Urothelium cell line (cell line): ENCODE measurements at regions not wholly inside any gene's neighbourhood (a gene's known extent, or its start where the extent isn't known, plus 50 kb on each side); places are given as distances from the start of the nearest gene placed in this dataset.
"Not testable (repeated sequence)": the region's sequence is repeated elsewhere in the genome, so short reads cannot be mapped to it uniquely, and the experiment has no call there.

Source experiments
- DNase-seq: peaks from one replicate; pipeline ENCODE4 v3.0.0; 2011; ENCODE audit warnings: low spot score, mixed read lengths
- FAIRE-seq: peaks from 2 replicates; lab custom pipeline; 2011; peaks lifted over from hg19 to GRCh38; lab: Jason Lieb, UNC

GRCh38 chr4:171538601-171539100 lies 274.6 kb upstream of the GALNTL6 start:
- no peak for DNase-seq
- FAIRE-seq, result no peak

DNA sequence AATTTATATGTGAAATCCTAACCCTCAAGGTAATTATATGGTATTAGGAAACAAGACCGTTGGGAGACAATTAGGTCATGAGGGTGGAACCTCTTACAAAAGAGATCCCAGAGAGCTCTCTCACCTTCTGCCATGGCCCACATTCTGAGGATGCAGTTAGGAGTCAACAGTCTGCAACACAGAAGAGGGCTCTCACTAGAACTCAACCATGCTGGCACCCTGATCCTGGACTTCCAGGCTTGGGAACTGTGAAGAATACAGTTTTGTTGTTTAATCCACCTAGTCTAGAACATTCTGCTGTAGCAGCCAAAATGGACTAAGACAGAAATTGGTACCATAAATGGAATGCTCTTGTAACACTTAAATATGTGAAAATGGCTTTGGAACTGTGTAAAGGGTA lies 278.8 kb upstream of the GALNTL6 start:
- no peak for DNase-seq
- FAIRE-seq, result no peak

DNA sequence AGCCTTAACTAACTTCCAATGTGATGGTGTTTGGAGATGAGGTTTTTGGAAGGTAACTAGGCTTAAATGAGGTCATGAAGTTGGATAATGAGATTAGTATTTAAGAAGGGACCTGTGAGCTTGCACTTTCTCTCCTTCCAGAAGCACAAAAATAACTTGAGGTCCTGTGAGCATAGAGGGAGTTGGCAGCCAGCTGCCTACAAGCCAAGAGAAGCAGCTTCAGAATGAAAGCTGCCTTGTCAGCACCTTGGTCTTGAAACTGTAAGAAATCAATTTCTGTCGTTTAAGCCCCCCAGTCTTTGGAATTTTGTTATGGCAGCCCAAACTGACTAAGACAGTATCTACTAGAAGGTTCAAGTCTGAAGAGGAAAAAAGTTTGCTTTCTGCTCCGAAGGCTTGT lies 280.2 kb upstream of the GALNTL6 start:
- DNase-seq (no peak), FAIRE-seq (no peak)

GRCh38 chr4:171524903-171525302 lies 288.3 kb upstream of the GALNTL6 start:
- FAIRE-seq (no peak), DNase-seq (no peak)

- no peak for FAIRE-seq
- DNase-seq, result no peak
Measured at GRCh38 chr4:171521726-171522125, 291.5 kb upstream of the GALNTL6 start.

- DNase-seq (no peak), FAIRE-seq (no peak)
Measured at GRCh38 chr4:171519457-171519856, 293.7 kb upstream of the GALNTL6 start.

DNA sequence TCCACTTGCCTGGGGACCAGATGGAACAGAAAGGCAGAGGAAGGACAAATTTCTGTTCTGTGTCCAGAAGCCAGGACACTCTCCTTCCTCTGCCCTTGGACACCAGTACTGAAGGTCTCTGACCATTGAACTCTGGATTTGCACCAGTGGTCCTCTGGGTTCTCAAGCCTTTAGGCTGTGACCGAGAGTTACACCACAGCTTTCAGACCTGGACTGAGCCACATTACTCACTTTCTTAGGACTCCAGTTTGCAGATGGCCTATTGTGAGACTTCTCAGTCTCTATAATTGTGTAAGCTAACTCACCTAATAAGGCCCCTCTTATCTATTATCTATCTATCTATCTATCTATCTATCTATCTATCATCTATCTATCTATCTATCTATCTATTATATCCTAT lies 295.3 kb upstream of the GALNTL6 start:
- FAIRE-seq, result no peak

DNA sequence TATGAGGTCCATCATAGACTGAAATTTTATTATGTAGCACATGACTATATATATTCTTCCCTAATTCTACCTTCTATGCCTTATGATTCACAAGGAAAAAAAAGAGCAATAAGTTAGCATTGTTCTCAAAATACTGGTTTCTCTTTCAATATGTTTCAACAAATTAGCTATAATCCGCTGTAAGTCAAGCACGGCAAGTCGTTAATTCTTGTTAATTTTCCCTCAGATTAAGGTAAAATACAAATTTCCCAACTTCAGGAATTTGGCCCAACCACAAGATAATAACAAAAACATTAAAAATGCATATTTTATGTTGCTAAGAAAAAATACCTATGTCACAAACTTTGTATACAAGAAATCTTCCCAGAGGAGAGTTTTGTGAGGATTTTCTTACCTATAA lies 296.5 kb upstream of the GALNTL6 start:
- FAIRE-seq, result no peak

More for the DNA sequence above, 295.3 kb upstream of the GALNTL6 start:
- DNase-seq, result no peak

GRCh38 chr4:171484681-171485080 lies 328.5 kb upstream of the GALNTL6 start:
- no peak for DNase-seq
- no peak for FAIRE-seq

More for the DNA sequence above, 296.5 kb upstream of the GALNTL6 start:
- no peak for DNase-seq

GRCh38 chr4:171478181-171478580 lies 335.0 kb upstream of the GALNTL6 start:
- no peak for DNase-seq
- FAIRE-seq, result no peak

DNA sequence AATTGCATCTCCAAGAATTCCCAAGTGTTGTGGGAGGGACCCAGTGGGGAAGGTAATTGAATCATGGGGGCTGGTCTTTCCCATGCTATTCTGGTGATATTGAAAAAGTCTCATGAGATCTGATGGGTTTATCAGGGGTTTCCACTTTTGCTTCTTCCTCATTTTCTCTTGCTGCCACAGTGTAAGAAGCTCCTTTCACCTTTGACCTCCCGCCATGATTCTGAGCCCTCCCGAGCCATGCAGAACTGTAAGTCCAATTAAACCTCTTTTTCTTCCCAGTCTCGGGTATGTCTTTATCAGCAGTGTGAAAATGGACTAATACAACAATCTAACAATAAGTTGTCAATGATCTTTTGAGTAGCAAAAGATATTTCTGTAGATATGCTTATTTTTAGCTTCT lies 338.1 kb upstream of the GALNTL6 start:
- FAIRE-seq, result not testable (repeated sequence)

GRCh38 chr4:171473155-171473554 lies 340.0 kb upstream of the GALNTL6 start:
- no peak for FAIRE-seq

More for the DNA sequence above, 338.1 kb upstream of the GALNTL6 start:
- DNase-seq, result not testable (repeated sequence)

DNA sequence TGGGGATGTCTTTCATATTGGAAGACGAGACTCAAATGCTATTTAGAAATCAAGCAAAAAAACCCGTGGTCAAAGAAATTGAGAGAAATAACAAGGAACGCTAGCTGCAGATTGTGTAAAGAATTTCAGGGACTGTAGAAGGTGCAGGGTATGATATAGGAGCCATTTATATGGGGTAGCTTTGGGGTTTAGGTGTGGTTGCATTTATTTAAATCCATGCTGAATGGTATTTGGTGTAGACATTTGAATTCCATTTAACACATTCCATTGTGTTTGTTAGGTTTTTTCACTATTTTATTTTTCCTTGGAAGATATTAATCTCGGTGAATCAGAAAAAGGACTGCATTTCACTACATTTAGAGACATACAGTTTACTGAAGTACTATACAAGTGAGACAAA lies 341.0 kb upstream of the GALNTL6 start:
- FAIRE-seq, result no peak
- DNase-seq, result no peak

More at GRCh38 chr4:171473155-171473554, 340.0 kb upstream of the GALNTL6 start:
- no peak for DNase-seq

GRCh38 chr4:171464499-171464898 lies 348.7 kb upstream of the GALNTL6 start:
- FAIRE-seq, result no peak
- no peak for DNase-seq

DNA sequence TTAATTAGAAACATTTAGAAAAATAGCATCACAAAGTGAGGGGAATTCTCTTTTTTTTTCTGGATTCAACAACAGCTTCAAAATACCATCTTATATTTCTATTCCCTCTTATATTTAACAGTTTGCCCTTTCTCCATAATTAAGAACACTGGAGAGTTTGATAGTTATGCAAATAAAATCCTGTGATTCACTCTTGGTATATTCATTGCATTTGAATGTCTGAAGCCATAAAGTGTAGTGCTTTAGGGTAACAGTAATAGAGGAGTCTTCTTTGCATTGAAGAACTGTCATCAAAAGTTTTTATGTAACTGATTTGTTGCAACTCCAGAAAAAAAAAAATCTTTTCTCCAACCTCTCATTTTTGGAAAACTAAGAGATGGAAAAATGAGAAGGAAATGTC lies 352.0 kb upstream of the GALNTL6 start:
- FAIRE-seq, result no peak
- DNase-seq, result no peak

GRCh38 chr4:171448919-171449481 lies 364.2 kb upstream of the GALNTL6 start:
- DNase-seq (no peak), FAIRE-seq (no peak)

GRCh38 chr4:171448358-171448757 lies 364.8 kb upstream of the GALNTL6 start:
- no peak for FAIRE-seq

DNA sequence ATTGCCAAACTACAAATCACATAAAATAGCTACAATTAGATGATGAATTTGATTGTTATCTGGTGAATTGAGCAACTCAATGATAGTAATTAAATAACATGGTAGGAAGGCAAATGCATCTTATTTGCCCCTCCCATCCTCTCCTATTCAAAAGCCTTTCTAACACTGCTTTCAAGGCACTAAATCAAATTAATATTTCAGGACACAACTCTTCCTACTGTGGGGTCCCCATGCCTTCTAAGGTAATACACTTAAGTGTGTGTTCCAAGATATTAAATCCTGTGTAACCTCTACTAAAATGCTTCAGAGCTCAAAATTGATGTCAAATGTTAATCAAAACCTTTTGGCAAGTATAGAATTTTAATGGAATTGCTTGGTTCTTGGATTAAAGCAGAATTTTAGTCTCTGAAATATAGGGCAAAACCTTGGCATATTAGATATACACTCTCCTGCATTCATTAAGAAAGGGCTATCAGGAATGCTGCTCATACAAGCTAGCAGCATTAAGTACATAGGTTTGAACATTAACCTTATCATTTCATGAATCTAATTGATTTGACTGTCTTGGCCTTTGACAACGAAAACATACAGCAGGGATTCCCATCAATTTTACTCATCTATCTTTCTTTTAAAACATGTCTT lies 371.8 kb upstream of the GALNTL6 start:
- DNase-seq (no peak), FAIRE-seq (no peak)

More at GRCh38 chr4:171448358-171448757, 364.8 kb upstream of the GALNTL6 start:
- no peak for DNase-seq

GRCh38 chr4:171433674-171434073 lies 379.5 kb upstream of the GALNTL6 start:
- FAIRE-seq, result no peak
- DNase-seq, result no peak

DNA sequence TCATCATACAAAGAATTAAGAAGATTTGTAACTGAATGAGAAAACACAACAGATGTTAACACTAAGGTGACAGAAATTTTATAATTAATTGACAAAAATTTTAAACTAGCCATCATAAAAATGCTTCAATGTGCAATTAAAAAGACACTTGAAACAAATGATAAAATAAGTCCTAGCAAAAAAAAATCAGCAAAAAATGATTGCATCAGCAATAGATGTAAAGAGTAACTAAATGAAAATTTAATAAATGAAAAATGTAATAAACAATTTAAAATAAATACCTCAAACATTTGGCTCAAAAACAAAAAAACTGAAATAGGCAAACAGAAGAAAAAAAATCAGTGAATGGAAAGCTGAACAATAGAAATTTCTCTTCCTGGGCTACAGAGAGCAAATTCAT lies 380.7 kb upstream of the GALNTL6 start:
- DNase-seq (no peak), FAIRE-seq (no peak)

GRCh38 chr4:171430495-171430894 lies 382.7 kb upstream of the GALNTL6 start:
- no peak for DNase-seq
- FAIRE-seq, result no peak

DNA sequence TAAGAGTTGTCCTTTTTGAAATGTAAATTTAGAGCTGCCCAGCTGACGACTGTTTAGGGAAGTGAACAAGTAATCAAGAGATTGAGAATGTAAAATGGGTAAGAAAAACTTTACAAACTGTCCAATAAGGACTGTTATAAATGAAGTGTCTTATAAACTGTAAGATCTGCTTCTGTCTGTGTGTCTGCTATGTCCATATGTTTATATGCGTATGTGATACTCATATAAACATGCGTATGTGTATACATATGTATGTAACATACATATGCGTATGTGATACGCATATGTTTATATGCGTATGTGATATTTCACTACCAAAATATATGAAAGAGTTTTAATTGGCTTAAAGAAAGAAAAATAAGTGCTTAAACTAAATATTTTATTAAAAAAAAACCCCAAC lies 416.0 kb upstream of the GALNTL6 start:
- no peak for FAIRE-seq
- no peak for DNase-seq

DNA sequence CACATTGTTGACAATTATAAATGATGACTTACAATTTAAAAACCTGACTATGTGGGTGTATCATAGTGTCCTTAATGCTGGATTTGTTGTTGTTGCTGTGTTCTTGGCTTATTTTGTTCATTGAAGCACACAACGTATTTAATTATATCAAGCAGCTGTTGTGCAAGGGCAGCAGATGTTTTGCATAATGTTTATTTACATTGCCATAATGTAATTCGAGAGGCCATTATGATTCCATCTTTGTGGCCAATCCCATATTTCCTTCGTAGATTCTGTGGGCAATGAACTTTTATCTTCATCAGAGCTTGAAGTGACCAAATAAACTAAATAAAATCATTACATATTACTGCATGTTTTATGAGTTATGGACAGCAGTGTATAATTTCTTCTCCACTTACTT lies 422.6 kb upstream of the GALNTL6 start:
- DNase-seq (no peak), FAIRE-seq (no peak)
